ENCODE measurements at regions not wholly inside any gene's neighbourhood (a gene's known extent, or its start where the extent isn't known, plus 50 kb on each side); places are given as distances from the start of the nearest gene placed in this dataset.

GRCh38 chr3:39753391-39753790 lies 56.0 kb upstream of the MYRIP start:
- TF ChIP-seq, protein P1, sequence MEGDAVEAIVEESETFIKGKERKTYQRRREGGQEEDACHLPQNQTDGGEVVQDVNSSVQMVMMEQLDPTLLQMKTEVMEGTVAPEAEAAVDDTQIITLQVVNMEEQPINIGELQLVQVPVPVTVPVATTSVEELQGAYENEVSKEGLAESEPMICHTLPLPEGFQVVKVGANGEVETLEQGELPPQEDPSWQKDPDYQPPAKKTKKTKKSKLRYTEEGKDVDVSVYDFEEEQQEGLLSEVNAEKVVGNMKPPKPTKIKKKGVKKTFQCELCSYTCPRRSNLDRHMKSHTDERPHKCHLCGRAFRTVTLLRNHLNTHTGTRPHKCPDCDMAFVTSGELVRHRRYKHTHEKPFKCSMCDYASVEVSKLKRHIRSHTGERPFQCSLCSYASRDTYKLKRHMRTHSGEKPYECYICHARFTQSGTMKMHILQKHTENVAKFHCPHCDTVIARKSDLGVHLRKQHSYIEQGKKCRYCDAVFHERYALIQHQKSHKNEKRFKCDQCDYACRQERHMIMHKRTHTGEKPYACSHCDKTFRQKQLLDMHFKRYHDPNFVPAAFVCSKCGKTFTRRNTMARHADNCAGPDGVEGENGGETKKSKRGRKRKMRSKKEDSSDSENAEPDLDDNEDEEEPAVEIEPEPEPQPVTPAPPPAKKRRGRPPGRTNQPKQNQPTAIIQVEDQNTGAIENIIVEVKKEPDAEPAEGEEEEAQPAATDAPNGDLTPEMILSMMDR (conservative IDR thresholded peaks at IDR 0.05; ENCODE audit: low read depth, low read length), result no peak
- no peak for TF ChIP-seq MAZ (IDR thresholded peaks at IDR 0.05; ENCODE audit: borderline replicate concordance, low read depth, low read length)
- no peak for TF ChIP-seq RCOR1 (IDR thresholded peaks at IDR 0.05; ENCODE audit: insufficient replicate concordance, low read length)
- TF ChIP-seq SMC3 (IDR thresholded peaks at IDR 0.05; ENCODE audit: low read depth, low read length), result no peak
- no peak for TF ChIP-seq FOS (IDR thresholded peaks at IDR 0.05; ENCODE audit: low read depth, low read length)
- no peak for TF ChIP-seq RAD21 (IDR thresholded peaks at IDR 0.05; ENCODE audit: low read length)
- TF ChIP-seq POLR2A (IDR thresholded peaks at IDR 0.05; ENCODE audit: low read depth, low read length), result no peak

All from IMR-90 (cell line).